ENCODE measurements at regions not wholly inside any gene's neighbourhood (a gene's known extent, or its start where the extent isn't known, plus 50 kb on each side); places are given as distances from the start of the nearest gene placed in this dataset.

DNA sequence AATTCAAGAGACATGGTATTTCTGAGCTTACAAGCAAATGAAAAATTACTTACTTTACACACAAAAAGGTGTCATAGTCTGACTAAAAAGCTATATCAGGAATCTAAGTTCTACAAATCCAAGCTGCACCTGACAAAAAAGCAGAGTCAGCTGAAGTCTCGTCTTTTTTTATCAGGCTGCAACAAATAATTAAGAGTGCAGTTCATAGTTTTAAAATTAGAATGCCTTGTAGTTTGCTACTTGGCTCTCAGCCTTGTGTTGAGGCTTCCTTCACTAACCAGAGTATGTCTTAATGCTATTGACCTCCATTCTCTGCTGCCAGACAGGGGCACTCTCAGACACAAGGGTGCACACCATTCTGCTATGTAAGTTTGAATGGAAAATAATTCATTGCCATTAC, 940.7 kb downstream of the PCDH7 start:
- no peak overlapping the region for H3K4me3 ChIP-seq (ENCODE audit: low read length)
- TF ChIP-seq, protein P1, sequence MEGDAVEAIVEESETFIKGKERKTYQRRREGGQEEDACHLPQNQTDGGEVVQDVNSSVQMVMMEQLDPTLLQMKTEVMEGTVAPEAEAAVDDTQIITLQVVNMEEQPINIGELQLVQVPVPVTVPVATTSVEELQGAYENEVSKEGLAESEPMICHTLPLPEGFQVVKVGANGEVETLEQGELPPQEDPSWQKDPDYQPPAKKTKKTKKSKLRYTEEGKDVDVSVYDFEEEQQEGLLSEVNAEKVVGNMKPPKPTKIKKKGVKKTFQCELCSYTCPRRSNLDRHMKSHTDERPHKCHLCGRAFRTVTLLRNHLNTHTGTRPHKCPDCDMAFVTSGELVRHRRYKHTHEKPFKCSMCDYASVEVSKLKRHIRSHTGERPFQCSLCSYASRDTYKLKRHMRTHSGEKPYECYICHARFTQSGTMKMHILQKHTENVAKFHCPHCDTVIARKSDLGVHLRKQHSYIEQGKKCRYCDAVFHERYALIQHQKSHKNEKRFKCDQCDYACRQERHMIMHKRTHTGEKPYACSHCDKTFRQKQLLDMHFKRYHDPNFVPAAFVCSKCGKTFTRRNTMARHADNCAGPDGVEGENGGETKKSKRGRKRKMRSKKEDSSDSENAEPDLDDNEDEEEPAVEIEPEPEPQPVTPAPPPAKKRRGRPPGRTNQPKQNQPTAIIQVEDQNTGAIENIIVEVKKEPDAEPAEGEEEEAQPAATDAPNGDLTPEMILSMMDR (conservative IDR thresholded peaks at IDR 0.05; ENCODE audit: low read length) = no peak
- no peak for DNase-seq (ENCODE audit: low read depth)

DNA sequence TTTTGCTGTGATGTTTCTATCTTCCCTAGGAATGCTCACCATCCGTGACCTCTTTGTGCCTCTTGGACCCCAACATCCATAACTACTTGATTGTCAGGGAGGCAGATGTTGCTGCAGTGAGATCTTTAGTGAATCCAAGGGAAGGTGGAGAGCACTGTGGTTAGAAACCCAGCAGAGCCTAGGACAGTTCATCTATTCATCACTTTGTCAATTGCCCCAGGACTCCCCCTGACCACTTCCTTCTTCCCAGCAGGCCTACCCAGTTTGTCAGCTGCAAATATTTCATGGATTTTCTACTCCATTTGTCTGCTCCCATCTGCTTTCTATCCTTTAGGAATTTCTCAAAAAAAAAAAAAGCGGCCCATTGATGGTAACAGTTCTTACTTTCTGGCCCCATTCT, 942.8 kb downstream of the PCDH7 start:
- TF ChIP-seq, protein P1 (conservative IDR thresholded peaks at IDR 0.05; ENCODE audit: low read length) = no peak
- H3K4me3 ChIP-seq (ENCODE audit: low read length) = no peak overlapping the region
- no peak for DNase-seq (ENCODE audit: low read depth)

DNA sequence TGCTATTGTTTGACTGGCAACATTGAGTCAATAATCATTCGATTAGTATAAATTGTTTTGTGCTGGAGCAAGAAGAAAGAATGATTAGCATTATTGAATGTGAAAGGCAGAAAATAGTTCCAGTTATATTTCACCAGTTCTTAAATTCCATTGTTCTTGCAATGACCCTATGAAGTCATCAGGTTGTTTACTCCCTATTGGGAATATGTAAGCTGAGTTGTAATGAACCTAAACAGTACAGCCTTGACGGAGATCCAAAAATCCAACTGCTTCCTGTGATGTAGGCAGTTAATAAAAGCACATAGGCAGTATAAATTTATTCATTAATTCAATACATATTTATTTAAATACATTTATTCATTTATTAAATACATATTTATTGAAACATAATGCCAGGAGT, 947.5 kb downstream of the PCDH7 start:
- DNase-seq (ENCODE audit: low read depth) = no peak
- TF ChIP-seq, protein P1 (conservative IDR thresholded peaks at IDR 0.05; ENCODE audit: low read length) = no peak
- no peak overlapping the region for H3K4me3 ChIP-seq (ENCODE audit: low read length)

DNA sequence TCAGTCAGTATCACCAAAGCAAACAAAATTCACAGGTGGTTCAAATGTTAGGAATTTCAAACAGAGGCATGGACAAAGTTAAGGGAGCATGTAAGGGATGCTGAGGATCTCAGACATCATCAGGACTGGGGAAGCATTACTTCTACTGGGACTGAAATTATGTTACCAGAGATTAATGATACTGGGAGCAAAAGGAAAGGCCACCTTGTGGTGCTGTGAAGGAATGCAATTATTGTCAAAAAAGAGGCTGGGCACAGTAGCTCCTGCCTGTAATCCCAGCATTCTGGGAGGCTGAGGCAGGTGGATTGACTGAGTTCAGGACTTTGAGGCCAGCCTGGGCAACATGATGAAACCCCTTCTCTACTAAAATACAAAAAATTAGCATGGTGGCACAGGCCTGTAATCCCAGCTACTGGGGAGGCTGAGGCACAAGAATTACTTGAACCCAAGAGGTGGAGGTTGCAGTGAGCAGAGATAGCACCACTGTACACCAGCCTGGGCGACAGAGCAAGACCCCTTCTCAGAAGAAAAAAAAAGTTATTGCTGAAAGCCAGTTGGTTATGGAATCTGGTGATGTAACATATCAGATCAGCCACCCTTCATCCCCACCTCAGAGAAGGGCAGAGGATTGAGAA, 954.3 kb downstream of the PCDH7 start:
- DNase-seq (ENCODE audit: low read depth) = no peak
- TF ChIP-seq, protein P1 (conservative IDR thresholded peaks at IDR 0.05; ENCODE audit: low read length) = no peak; the same call in none of the 2 replicates
- H3K4me3 ChIP-seq (ENCODE audit: low read length) = no peak overlapping the region

DNA sequence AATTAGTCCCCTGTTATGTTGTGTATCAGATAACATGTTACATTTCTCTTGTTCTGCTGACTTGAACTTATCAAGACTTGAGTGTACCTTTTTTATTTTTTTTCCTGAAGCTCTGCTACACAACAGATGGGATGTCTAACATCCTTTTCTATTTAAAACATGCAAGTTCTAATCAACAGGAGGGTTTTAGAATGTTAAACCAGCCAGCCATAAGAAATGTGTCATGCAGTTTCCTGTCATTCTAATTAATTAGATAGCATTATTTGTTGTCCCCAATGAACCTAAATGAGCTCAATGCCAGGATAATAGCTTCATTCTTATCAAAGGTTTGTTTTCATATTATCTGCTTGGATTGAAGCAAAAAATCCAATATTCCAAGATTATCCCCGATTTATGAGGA, 958.2 kb downstream of the PCDH7 start:
- TF ChIP-seq, protein P1 (conservative IDR thresholded peaks at IDR 0.05; ENCODE audit: low read length) = no peak
- no peak overlapping the region for H3K4me3 ChIP-seq (ENCODE audit: low read length)

DNA sequence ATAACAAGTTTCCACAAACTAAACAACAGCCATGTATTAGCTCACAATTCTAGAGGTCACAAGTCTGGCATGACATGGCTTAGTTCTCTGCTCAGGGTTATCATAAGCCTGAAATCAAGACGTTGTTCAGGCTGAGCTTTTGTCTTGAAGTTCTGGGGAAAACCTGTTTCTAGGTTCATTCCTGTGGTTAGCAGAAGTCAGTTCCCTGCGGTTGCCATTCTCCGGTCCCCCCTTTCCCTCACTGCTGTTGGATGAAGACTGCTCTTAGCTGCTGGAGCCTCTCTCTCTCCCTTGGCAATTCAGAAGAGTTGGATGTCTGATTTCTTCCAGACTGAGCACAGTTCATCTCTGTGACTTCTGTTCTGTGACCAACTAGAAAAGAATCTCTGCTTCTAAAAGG, 962.6 kb downstream of the PCDH7 start:
- TF ChIP-seq, protein P1 (conservative IDR thresholded peaks at IDR 0.05; ENCODE audit: low read length) = no peak
- DNase-seq (ENCODE audit: low read depth) = no peak

More for the DNA sequence above, 958.2 kb downstream of the PCDH7 start:
- DNase-seq (ENCODE audit: low read depth) = no peak

DNA sequence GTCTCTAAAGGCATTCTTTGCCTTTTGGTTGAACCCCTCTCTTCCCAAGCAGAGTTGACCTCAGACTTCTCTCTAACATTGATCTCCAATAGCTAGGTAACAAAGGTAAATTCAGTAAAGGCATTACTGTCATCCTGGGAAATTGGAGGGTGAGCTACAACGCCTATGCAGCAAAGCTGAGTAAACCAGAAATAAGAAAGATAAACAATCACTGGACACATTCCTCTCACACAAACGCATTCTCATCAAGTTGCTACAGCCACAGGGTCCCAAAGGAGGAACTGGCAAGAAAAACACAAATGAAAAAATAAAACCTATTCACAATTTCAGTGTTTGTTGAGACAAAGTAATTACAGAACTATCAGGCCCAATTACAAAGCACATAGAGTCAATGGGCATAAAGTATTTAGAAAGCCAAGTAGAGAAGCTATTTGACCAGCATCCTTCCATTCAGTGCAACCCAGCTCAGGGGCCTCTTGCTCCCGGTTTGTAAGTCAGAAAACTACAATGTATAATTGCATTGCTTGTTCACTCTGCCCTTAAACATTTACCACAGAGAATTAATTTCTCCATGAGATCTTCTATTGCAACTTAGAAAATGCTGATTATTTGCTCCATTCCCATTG, 967.7 kb downstream of the PCDH7 start:
- no peak overlapping the region for H3K4me3 ChIP-seq (ENCODE audit: low read length)
- no peak for DNase-seq (ENCODE audit: low read depth)

More for the DNA sequence above, 962.6 kb downstream of the PCDH7 start:
- no peak overlapping the region for H3K4me3 ChIP-seq (ENCODE audit: low read length)

More for the DNA sequence above, 967.7 kb downstream of the PCDH7 start:
- TF ChIP-seq, protein P1 (conservative IDR thresholded peaks at IDR 0.05; ENCODE audit: low read length) = no peak
